IMR-90 (cell line): ENCODE measurements at regions not wholly inside any gene's neighbourhood (a gene's known extent, or its start where the extent isn't known, plus 50 kb on each side); places are given as distances from the start of the nearest gene placed in this dataset.

ENCODE experiments used
- ATAC-seq: fragments of 200-7000 bp; cut with Tn5 transposase; 2 replicates; pipeline ENCODE4 v1.9.1; 2020; ENCODE audit warnings: low read depth, mild to moderate bottlenecking, moderate library complexity
- BruUV-seq: library from RNA; stranded (reverse); fragments of 400-500 nt; replicated peaks from 2 replicates; lab custom pipeline; 2021; lab: Mats Ljungman, UMichigan
- CTCF ChIA-PET: fragments of 300-600 bp; formaldehyde crosslinking; extraction: SDS; loops from one replicate; lab custom pipeline; 2021; ENCODE audit warnings: antibody characterized with exemption; lab: Yijun Ruan, JAX
- POLR2A ChIA-PET: fragments of 300-600 bp; sonication (Branson Sonifier 250); formaldehyde crosslinking; loops from one replicate; lab custom pipeline; 2022; ENCODE audit warnings: antibody characterized with exemption; ENCODE audit not compliant: unreplicated experiment; lab: Charles Lee
- DNase-seq: peaks from one replicate; pipeline ENCODE4 v3.0.0; 2013
- H2AFZ ChIP-seq: replicated peaks from 2 replicates; pipeline ENCODE3; 2013; ENCODE audit warnings: low read length, mild to moderate bottlenecking; ENCODE audit not compliant: poor library complexity
- H2AK5ac ChIP-seq: 2 replicates; pipeline ENCODE4 v1.6.1; 2013; ENCODE audit warnings: low read depth, low read length, inconsistent platforms
- H2AK9ac ChIP-seq: replicated peaks from 2 replicates; pipeline ENCODE3; 2013; ENCODE audit warnings: mild to moderate bottlenecking, low read depth, low read length, moderate library complexity; ENCODE audit not compliant: poor library complexity
- H2BK120ac ChIP-seq: 2 replicates; pipeline ENCODE4 v1.6.1; 2013; ENCODE audit warnings: low read depth, low read length, inconsistent platforms
- H2BK15ac ChIP-seq: 3 replicates; pipeline ENCODE4 v1.6.1; 2013; ENCODE audit warnings: low read depth, low read length, inconsistent platforms
- H2BK20ac ChIP-seq: 2 replicates; pipeline ENCODE4 v1.6.1; 2013; ENCODE audit warnings: low read depth, mild to moderate bottlenecking, inconsistent platforms, low read length, moderate library complexity
- H2BK5ac ChIP-seq: 2 replicates; pipeline ENCODE4 v1.6.1; 2013; ENCODE audit warnings: mild to moderate bottlenecking, low read depth, low read length, inconsistent platforms; ENCODE audit not compliant: poor library complexity, severe bottlenecking
- H3K14ac ChIP-seq: replicated peaks from 2 replicates; pipeline ENCODE4 v1.6.1; 2013; ENCODE audit warnings: low read depth, low read length, inconsistent platforms
- H3K18ac ChIP-seq: 2 replicates; pipeline ENCODE4 v1.6.1; 2013; ENCODE audit warnings: low read depth, low read length, control low read depth
- H3K23ac ChIP-seq: 2 replicates; pipeline ENCODE4 v1.6.1; 2013; ENCODE audit warnings: low read depth, low read length, inconsistent platforms
- H3K27ac ChIP-seq: 2 replicates; pipeline ENCODE4 v1.5.1; 2013; ENCODE audit warnings: mild to moderate bottlenecking, control low read depth, low read length; ENCODE audit not compliant: insufficient read depth
- H3K27me3 ChIP-seq: 2 replicates; pipeline ENCODE4 v1.6.1; 2013; ENCODE audit warnings: low read length; ENCODE audit not compliant: control insufficient read depth, insufficient read depth
- H3K36me3 ChIP-seq: 2 replicates; pipeline ENCODE4 v1.6.1; 2013; ENCODE audit warnings: low read length, mixed read lengths; ENCODE audit not compliant: control insufficient read depth, insufficient read depth
- H3K4ac ChIP-seq: 2 replicates; pipeline ENCODE4 v1.6.1; 2013; ENCODE audit warnings: low read depth, low read length, inconsistent platforms
- H3K4me1 ChIP-seq: 2 replicates; pipeline ENCODE4 v1.6.1; 2013; ENCODE audit warnings: low read length, mixed read lengths; ENCODE audit not compliant: control insufficient read depth, insufficient read depth
- H3K4me2 ChIP-seq: 2 replicates; pipeline ENCODE4 v1.6.1; 2013; ENCODE audit warnings: low read depth, mild to moderate bottlenecking, control low read depth, low read length, moderate library complexity
- H3K4me3 ChIP-seq: 2 replicates; pipeline ENCODE4 v1.5.1; 2013; ENCODE audit warnings: low read depth, mild to moderate bottlenecking, control low read depth, low read length, moderate library complexity; ENCODE audit not compliant: insufficient read depth
- H3K56ac ChIP-seq: 2 replicates; pipeline ENCODE4 v1.6.1; 2013; ENCODE audit warnings: low read length, inconsistent platforms; ENCODE audit not compliant: insufficient read depth; ENCODE audit errors: extremely low read depth
- H3K79me1 ChIP-seq, 2 experiments: 2 replicates each; pipeline ENCODE4 v1.6.1; 2013; ENCODE audit warnings: low read length in 2 of 2, inconsistent platforms in 1 of 2, low read depth in 1 of 2
- H3K9ac ChIP-seq: 2 replicates; pipeline ENCODE4 v1.6.1; 2013; ENCODE audit warnings: low read depth, low read length, control low read depth
- H3K9me1 ChIP-seq: 2 replicates; pipeline ENCODE4 v1.6.1; 2013; ENCODE audit warnings: low read length, inconsistent platforms; ENCODE audit not compliant: insufficient read depth
- H3K9me3 ChIP-seq: 2 replicates; pipeline ENCODE4 v1.6.1; 2013; ENCODE audit warnings: low read length; ENCODE audit not compliant: control insufficient read depth, insufficient read depth
- H4K20me1 ChIP-seq: 2 replicates; pipeline ENCODE4 v1.6.1; 2013; ENCODE audit warnings: low read length, inconsistent platforms; ENCODE audit not compliant: insufficient read depth
- H4K5ac ChIP-seq: 2 replicates; pipeline ENCODE4 v1.6.1; 2013; ENCODE audit warnings: mild to moderate bottlenecking, low read depth, low read length, control low read depth
- H4K8ac ChIP-seq, 2 experiments: 2 replicates each; pipeline ENCODE4 v1.6.1; 2013; ENCODE audit warnings: low read depth in 2 of 2, low read length in 2 of 2, control low read depth in 1 of 2, inconsistent platforms in 1 of 2
- H4K91ac ChIP-seq: 2 replicates; pipeline ENCODE4 v1.6.1; 2013; ENCODE audit warnings: low read depth, low read length, inconsistent platforms; ENCODE audit not compliant: insufficient read depth
- BHLHE40 ChIP-seq: fragments of 150-350 bp; IDR thresholded peaks from 2 replicates; pipeline ENCODE4 v1.6.1; 2016; ENCODE audit warnings: mild to moderate bottlenecking, low read depth, low read length
- CEBPB ChIP-seq: IDR thresholded peaks from 2 replicates; pipeline ENCODE4 v1.6.1; 2012; ENCODE audit warnings: low read depth, low read length, improper control_type of control experiment
- CHD1 ChIP-seq: IDR thresholded peaks from 2 replicates; pipeline ENCODE4 v1.6.1; 2012; ENCODE audit warnings: low read depth, low read length, improper control_type of control experiment
- CTCF ChIP-seq: conservative IDR thresholded peaks from 2 replicates; pipeline ENCODE4 v1.5.1; 2012; ENCODE audit warnings: mild to moderate bottlenecking, low read depth, low read length, improper control_type of control experiment
- ELK1 ChIP-seq: fragments of 150-350 bp; IDR thresholded peaks from 2 replicates; pipeline ENCODE4 v1.6.1; 2016; ENCODE audit warnings: low read depth, mild to moderate bottlenecking, low read length, moderate library complexity, borderline replicate concordance
- FOS ChIP-seq: fragments of 150-350 bp; IDR thresholded peaks from 2 replicates; pipeline ENCODE4 v1.6.1; 2016; ENCODE audit warnings: low read depth, low read length
- MXI1 ChIP-seq: IDR thresholded peaks from 2 replicates; pipeline ENCODE4 v1.6.1; 2012; ENCODE audit warnings: low read depth, mild to moderate bottlenecking, low read length, moderate library complexity, borderline replicate concordance
- NFE2L2 ChIP-seq: fragments of 150-350 bp; IDR thresholded peaks from 2 replicates; pipeline ENCODE4 v1.6.1; 2016; ENCODE audit warnings: low read depth, mild to moderate bottlenecking, low read length
- POLR2A ChIP-seq: IDR thresholded peaks from 2 replicates; pipeline ENCODE4 v1.6.1; 2012; ENCODE audit warnings: mild to moderate bottlenecking, low read depth, low read length
- RAD21 ChIP-seq: IDR thresholded peaks from 2 replicates; pipeline ENCODE4 v1.6.1; 2012; ENCODE audit warnings: low read length, improper control_type of control experiment
- RCOR1 ChIP-seq: IDR thresholded peaks from 2 replicates; pipeline ENCODE4 v1.6.1; 2012; ENCODE audit warnings: mild to moderate bottlenecking, low read length, improper control_type of control experiment; ENCODE audit not compliant: insufficient replicate concordance
- RFX5 ChIP-seq: IDR thresholded peaks from 2 replicates; pipeline ENCODE4 v1.8.0; 2012; ENCODE audit warnings: low read depth, mild to moderate bottlenecking, low read length, moderate library complexity
- WGBS, 2 experiments: methylation state at CpG; one replicate each; pipeline versions ENCODE4 v1.1.5 to v1.1.7; 2013; ENCODE audit warnings: missing lambda C conversion rate in 2 of 2; ENCODE audit not compliant: insufficient read length in 1 of 2; ENCODE audit errors: extremely low coverage in 2 of 2; 5-methylcytosine and 5-hydroxymethylcytosine counted together
- dilution Hi-C: fragments of 300-500 bp; cut with HindIII; formaldehyde crosslinking; loops from one replicate; pipeline ENCODE4 v1.14.3; 2018; ENCODE audit warnings: low sequenced_read_pairs; ENCODE audit not compliant: unreplicated experiment
- in situ Hi-C: fragments of 300-500 bp; cut with MboI; formaldehyde crosslinking; loops from 3 replicates; pipeline ENCODE4 v1.14.3; 2019; ENCODE audit warnings: low sequenced_read_pairs, inconsistent platforms, mixed read lengths
- intact Hi-C: fragments of 100-400 bp; cut with micrococcal nuclease; formaldehyde crosslinking; loops from 2 replicates; pipeline ENCODE4 v1.10.0; 2022

GRCh38 chr4:124288706-124289486 is 423.6 kb downstream of the ANKRD50 start:
- no peak overlapping the region for H3K56ac ChIP-seq
- no TSS peak for BruUV-seq
- dilution Hi-C loops: no loop called here
- POLR2A ChIA-PET: no interaction called here
- H2BK120ac ChIP-seq: no peak overlapping the region
- peak; percentile 33 for DNase-seq
- no peaks in the 10 kb centered on the region for H3K79me1 ChIP-seq
- no peak overlapping the region for H2AFZ ChIP-seq
- in situ Hi-C loops: no loop called here
- CTCF ChIA-PET: no interaction called here
- no peak overlapping the region for H3K4ac ChIP-seq
- no peaks in the 10 kb centered on the region for H4K20me1 ChIP-seq
- no peak overlapping the region for H3K4me2 ChIP-seq
- H4K91ac ChIP-seq: no peak overlapping the region
- H3K14ac ChIP-seq: no peak overlapping the region
- no peak overlapping the region for H2BK15ac ChIP-seq
- no CpG with 5 or more reads among the region's 2 CpGs for WGBS, 2 experiments
- H3K9me3 ChIP-seq: no peaks in the 10 kb centered on the region
- no peak overlapping the region for H3K9ac ChIP-seq
- no peak overlapping the region for H4K8ac ChIP-seq
- H3K27me3 ChIP-seq: no peaks in the 10 kb centered on the region
- no peaks in the 10 kb centered on the region for H3K4me1 ChIP-seq
- no peaks in the 10 kb centered on the region for H3K9me1 ChIP-seq
- no peaks in the 10 kb centered on the region for H3K36me3 ChIP-seq
- intact Hi-C loops: no loop called here
- H2AK5ac ChIP-seq: no peak overlapping the region
- no peak overlapping the region for H2BK20ac ChIP-seq
- H3K27ac ChIP-seq: no peak overlapping the region
- H3K18ac ChIP-seq: no peak overlapping the region
- H2BK5ac ChIP-seq: no peak overlapping the region
- H3K23ac ChIP-seq: no peak overlapping the region
- peak; percentile 37 for ATAC-seq
- H3K4me3 ChIP-seq: no peak overlapping the region
- TF ChIP-seq ELK1: no peak
- no peak for TF ChIP-seq POLR2A
- TF ChIP-seq CTCF: no peak
- TF ChIP-seq MXI1: no peak
- TF ChIP-seq RFX5: no peak
- TF ChIP-seq CEBPB: no peak
- no peak for TF ChIP-seq CHD1
- TF ChIP-seq BHLHE40: no peak
- TF ChIP-seq NFE2L2: no peak
- TF ChIP-seq RCOR1: no peak
- no peak for TF ChIP-seq FOS
- TF ChIP-seq RAD21: no peak
- H2AK9ac ChIP-seq: no peak overlapping the region
- H4K5ac ChIP-seq: no peak overlapping the region
